ENCODE measurements at regions not wholly inside any gene's neighbourhood (a gene's known extent, or its start where the extent isn't known, plus 50 kb on each side); places are given as distances from the start of the nearest gene placed in this dataset.

DNA sequence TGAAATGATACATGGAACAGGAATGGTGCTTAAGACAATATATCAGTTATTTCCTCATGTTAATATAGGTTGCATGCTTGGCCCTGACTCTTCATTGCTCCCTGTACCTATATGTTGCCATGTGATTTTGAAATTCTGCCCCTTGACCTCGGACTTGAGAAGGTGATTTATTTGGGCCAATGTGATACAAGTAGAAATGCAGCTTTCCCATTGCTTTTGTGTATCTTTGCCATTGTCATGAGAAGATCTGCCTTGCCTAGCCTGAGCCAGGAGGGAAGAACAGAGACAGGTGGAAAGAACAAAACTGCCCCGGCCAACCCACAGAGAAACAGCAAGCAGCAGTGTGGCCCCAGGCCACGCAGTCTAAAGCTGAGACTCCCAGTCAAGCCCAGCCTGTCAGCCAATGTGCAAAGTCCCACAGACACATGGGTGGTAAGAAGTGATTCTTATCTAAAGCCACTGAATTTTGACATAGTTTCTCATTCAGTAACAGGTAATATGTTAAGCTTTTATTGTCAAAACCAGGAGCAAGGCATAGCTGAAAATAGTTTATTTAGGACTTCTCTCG lies 245.7 kb upstream of the RND3 start:
- Histone ChIP-seq H3K9ac (ENCODE audit: extremely low read depth, insufficient read length, low read length) (no peak overlapping the region), H3K23ac (ENCODE audit: insufficient read length, low read depth, low read length) (no peak overlapping the region), H3K18ac (ENCODE audit: insufficient read length, low read depth, low read length) (no peak overlapping the region), H2AK5ac (ENCODE audit: insufficient read length, low read length) (no peak overlapping the region), H3K14ac (ENCODE audit: insufficient read depth, low read length) (no peak overlapping the region), H3K4ac (ENCODE audit: low read depth, low read length) (no peak overlapping the region), H3K79me1 (ENCODE audit: insufficient read depth, low read depth, low read length, poor library complexity, severe bottlenecking) (no peaks in the 10 kb centered on the region), H2BK5ac (ENCODE audit: insufficient read length, low read length) (no peak overlapping the region), H3K4me1 (ENCODE audit: insufficient read depth, low read length) (peaks cover 8% of the 10 kb centered on the region; the same call in 1 of the 2 replicates), H2BK15ac (ENCODE audit: low read depth, low read length) (no peak overlapping the region), H3K9me3 (ENCODE audit: control insufficient read depth, low read depth, low read length) (no peaks in the 10 kb centered on the region), H3K4me2 (ENCODE audit: insufficient read depth, insufficient read length, low read length) (no peak overlapping the region), H3K23me2 (ENCODE audit: insufficient read length, low read depth, low read length, poor library complexity, severe bottlenecking) (no peaks in the 10 kb centered on the region), H4K91ac (ENCODE audit: insufficient read length, low read depth, low read length) (no peak overlapping the region), H2AFZ (ENCODE audit: low read length) (no peak overlapping the region), H4K20me1 (ENCODE audit: control insufficient read depth, insufficient read depth, insufficient read length) (no peaks in the 10 kb centered on the region), H2BK120ac (ENCODE audit: low read depth, low read length, poor library complexity, severe bottlenecking) (no peak overlapping the region), H2BK12ac (ENCODE audit: insufficient read length, low read depth, low read length) (no peak overlapping the region), H3K56ac (ENCODE audit: insufficient read length, low read depth, low read length) (no peak overlapping the region), H3K27ac (ENCODE audit: insufficient read length, low read depth, low read length) (no peak overlapping the region), H4K8ac (replicated peaks; ENCODE audit: insufficient read length, low read depth, low read length) (no peak overlapping the region), H3T11ph (ENCODE audit: low read length) (no peak overlapping the region), H3K27me3 (ENCODE audit: insufficient read depth, low read length) (no peaks in the 10 kb centered on the region), H3K79me2 (ENCODE audit: insufficient read depth, low read length) (no peaks in the 10 kb centered on the region), H2BK20ac (ENCODE audit: low read depth, low read length, poor library complexity, severe bottlenecking) (no peak overlapping the region), H4K5ac (ENCODE audit: insufficient read length, low read depth, low read length) (no peak overlapping the region)
- peaks cover 0 to 3% (median 0%) of the 10 kb centered on the region in 3 experiments; a peak in 2 of 7 replicates for H3K36me3 Mint-ChIP-seq (ENCODE audit: insufficient read depth in 1 of 3, low read depth in 3 of 3)
- peaks cover 36 to 51% of the 10 kb centered on the region in 2 experiments for H3K4me1 Mint-ChIP-seq
- H3K4me3 Mint-ChIP-seq, result no peak overlapping the region
- no CpG with 5 or more reads among the region's 4 CpGs for WGBS (ENCODE audit: extremely low coverage, insufficient read length, low lambda C conversion rate)
- H3K27me3 Mint-ChIP-seq (ENCODE audit: low read depth), result no peaks in the 10 kb centered on the region
- DNase-seq, result no peak
- no peaks in the 10 kb centered on the region for H3K9me3 Mint-ChIP-seq
- peak overlapping the region in 2 of 3 experiments; percentile 41 to 61; a peak in 4 of 7 replicates for H3K27ac Mint-ChIP-seq
- TF ChIP-seq, protein P1, sequence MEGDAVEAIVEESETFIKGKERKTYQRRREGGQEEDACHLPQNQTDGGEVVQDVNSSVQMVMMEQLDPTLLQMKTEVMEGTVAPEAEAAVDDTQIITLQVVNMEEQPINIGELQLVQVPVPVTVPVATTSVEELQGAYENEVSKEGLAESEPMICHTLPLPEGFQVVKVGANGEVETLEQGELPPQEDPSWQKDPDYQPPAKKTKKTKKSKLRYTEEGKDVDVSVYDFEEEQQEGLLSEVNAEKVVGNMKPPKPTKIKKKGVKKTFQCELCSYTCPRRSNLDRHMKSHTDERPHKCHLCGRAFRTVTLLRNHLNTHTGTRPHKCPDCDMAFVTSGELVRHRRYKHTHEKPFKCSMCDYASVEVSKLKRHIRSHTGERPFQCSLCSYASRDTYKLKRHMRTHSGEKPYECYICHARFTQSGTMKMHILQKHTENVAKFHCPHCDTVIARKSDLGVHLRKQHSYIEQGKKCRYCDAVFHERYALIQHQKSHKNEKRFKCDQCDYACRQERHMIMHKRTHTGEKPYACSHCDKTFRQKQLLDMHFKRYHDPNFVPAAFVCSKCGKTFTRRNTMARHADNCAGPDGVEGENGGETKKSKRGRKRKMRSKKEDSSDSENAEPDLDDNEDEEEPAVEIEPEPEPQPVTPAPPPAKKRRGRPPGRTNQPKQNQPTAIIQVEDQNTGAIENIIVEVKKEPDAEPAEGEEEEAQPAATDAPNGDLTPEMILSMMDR (conservative IDR thresholded peaks at IDR 0.05), result no peak

All from H9 (cell line).